Stomach (tissue), 8 donors: ENCODE measurements at regions not wholly inside any gene's neighbourhood (a gene's known extent, or its start where the extent isn't known, plus 50 kb on each side); places are given as distances from the start of the nearest gene placed in this dataset.

Source experiments
- DNase-seq, 2 donors: peaks; one replicate each; pipeline versions ENCODE4 v3.0.0 to v3.0.0-alpha.2; 2013 to 2019
- H3K27ac ChIP-seq, 5 donors: fragments of 200-600 bp in 4 of 5; sonication (generic) in 4 of 5; one replicate each; pipeline ENCODE4 v1.5.1; 2013 to 2019; ENCODE audit warnings: mild to moderate bottlenecking in 1 of 5, moderate library complexity in 1 of 5
- H3K27me3 ChIP-seq, 3 donors: fragments of 200-600 bp; sonication (generic); one replicate each; pipeline ENCODE4 v1.5.1; 2017 to 2019; ENCODE audit warnings: mixed run types in 1 of 3
- H3K36me3 ChIP-seq, 4 donors: fragments of 200-600 bp; sonication (generic); 1 replicate in 3 of 4; 2 replicates in 1 of 4; pipeline ENCODE4 v1.5.1; 2016 to 2019
- H3K4me1 ChIP-seq, 4 donors: fragments of 200-600 bp; sonication (generic); one replicate each; pipeline ENCODE4 v1.5.1; 2016 to 2019
- H3K4me3 ChIP-seq, 4 donors: fragments of 200-600 bp; sonication (generic) in 3 of 4; one replicate each; pipeline ENCODE4 v1.5.1; 2016 to 2019; ENCODE audit warnings: mild to moderate bottlenecking in 1 of 4
- H3K9me3 ChIP-seq, 4 donors: fragments of 200-600 bp; sonication (generic); one replicate each; pipeline ENCODE4 v1.5.1; 2016 to 2019
- CTCF ChIP-seq, 7 experiments: fragments of 450-650 bp in 4 of 7; fragments of 200-600 bp in 3 of 7; sonication (generic) in 3 of 7; IDR thresholded peaks; one replicate each; pipeline ENCODE4 v1.5.1; 2016 to 2019; ENCODE audit warnings: antibody characterized with exemption in 7 of 7, control low read depth in 2 of 7, mild to moderate bottlenecking in 1 of 7
- EP300 ChIP-seq: sonication (generic); formaldehyde crosslinking; IDR thresholded peaks from one replicate; pipeline ENCODE4 v1.6.1; 2017; ENCODE audit warnings: antibody characterized with exemption
- POLR2A ChIP-seq, 4 donors: fragments of 450-650 bp; IDR thresholded peaks; one replicate each; pipeline ENCODE4 v1.6.1; 2016; ENCODE audit warnings: antibody characterized with exemption in 4 of 4, control low read depth in 2 of 4, mild to moderate bottlenecking in 1 of 4, moderate library complexity in 1 of 4
- POLR2AphosphoS5 ChIP-seq, 3 donors: sonication (generic); formaldehyde crosslinking; IDR thresholded peaks; one replicate each; pipeline ENCODE4 v1.6.1; 2016; ENCODE audit warnings: antibody characterized with exemption in 3 of 3
- WGBS, 5 donors: extraction: QIAGEN DNeasy Blood & Tissue Kit in 3 of 5; methylation state at CpG; one replicate each; pipeline versions ENCODE4 v1.1.5 to v1.1.7; 2013 to 2018; 5-methylcytosine and 5-hydroxymethylcytosine counted together
- intact Hi-C: fragments of 100-400 bp; cut with DNase I; formaldehyde crosslinking; loops from one replicate; pipeline ENCODE4 v1.15.1; 2023; ENCODE audit warnings: low total_unique reads
- donor health status: healthy with polysubstance abuse.
- donor health status: Bipolar disorder and iron deficiency.
- donor health status: healthy.

DNA sequence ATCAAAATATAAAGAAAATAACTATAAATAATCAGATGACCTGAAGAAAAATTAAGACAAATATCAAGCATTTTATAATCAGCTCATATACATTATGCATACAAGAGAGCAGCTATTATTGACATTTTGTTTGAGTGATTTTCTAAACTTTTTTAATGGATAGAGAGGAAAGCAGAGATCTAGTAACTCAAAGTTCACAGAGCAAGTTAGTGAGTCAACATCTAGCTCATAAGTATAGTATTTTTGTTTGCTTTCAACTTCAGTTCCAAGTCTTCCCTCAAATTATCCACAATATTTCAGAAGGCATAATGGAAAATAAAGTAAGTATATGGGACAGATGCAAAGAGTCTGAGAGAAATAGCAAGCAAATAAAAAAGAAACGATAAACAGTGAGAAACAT, 470.1 kb upstream of the ALCAM start:
- Histone ChIP-seq H3K4me1 (no peaks in the 10 kb centered on the region), H3K9me3 (no peaks in the 10 kb centered on the region), H3K27me3 (no peaks in the 10 kb centered on the region), H3K27ac (no peak overlapping the region), H3K36me3 (no peaks in the 10 kb centered on the region), H3K4me3 (no peak overlapping the region)
- 76 to 97% (median 91%) methylated on average over 1 of the region's 1 CpG for WGBS, 5 donors
- TF ChIP-seq CTCF (IDR thresholded peaks at IDR 0.05) (no peak), POLR2A (IDR thresholded peaks at IDR 0.05) (no peak), EP300 (no peak), POLR2AphosphoS5 (IDR thresholded peaks at IDR 0.05) (no peak)
- no peak for DNase-seq
- intact Hi-C loops, result no loop called here

GRCh38 chr3:104901396-104901795, 465.3 kb upstream of the ALCAM start:
- H3K4me1 ChIP-seq, result no peaks in the 10 kb centered on the region
- peaks cover 0 to 15% (median 7%) of the 10 kb centered on the region in 4 donors for H3K9me3 ChIP-seq
- DNase-seq, result no peak
- no peaks in the 10 kb centered on the region for H3K27me3 ChIP-seq
- intact Hi-C loops, result no loop called here
- H3K36me3 ChIP-seq, result no peaks in the 10 kb centered on the region
- WGBS, 5 donors, result 75 to 83% (median 79%) methylated on average over 3 of the region's 3 CpGs
- H3K4me3 ChIP-seq, result no peak overlapping the region
- TF ChIP-seq CTCF (IDR thresholded peaks at IDR 0.05) (no peak), POLR2A (IDR thresholded peaks at IDR 0.05) (no peak), POLR2AphosphoS5 (IDR thresholded peaks at IDR 0.05) (no peak), EP300 (no peak)
- no peak overlapping the region for H3K27ac ChIP-seq

DNA sequence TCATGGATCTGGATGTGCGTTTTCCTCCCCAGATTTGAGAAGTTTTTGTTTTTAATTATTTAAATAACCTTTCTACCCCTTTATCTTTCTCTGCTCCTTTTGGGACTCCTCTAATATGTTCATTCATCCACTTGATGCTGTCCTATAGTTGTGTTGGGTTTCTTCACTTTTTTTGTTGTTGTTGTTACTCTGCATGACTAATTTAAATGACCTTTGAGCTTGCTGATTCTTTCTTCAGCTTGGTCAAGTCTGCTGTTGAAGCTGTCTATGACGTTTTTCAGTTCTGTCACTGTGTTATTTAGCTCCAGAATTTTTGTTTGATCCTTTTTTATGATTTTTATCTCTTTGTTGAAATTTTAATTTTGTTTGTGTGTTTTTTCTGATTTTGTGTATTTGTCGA, 463.6 kb upstream of the ALCAM start:
- no peaks in the 10 kb centered on the region for H3K36me3 ChIP-seq
- WGBS, 5 donors, result 52 to 82% (median 54%) methylated on average over 2 to 3 of the region's 3 CpGs
- peaks cover 0 to 15% (median 7%) of the 10 kb centered on the region in 4 donors for H3K9me3 ChIP-seq
- H3K4me3 ChIP-seq, result no peak overlapping the region
- no peak overlapping the region for H3K27ac ChIP-seq
- TF ChIP-seq EP300 (no peak), CTCF (IDR thresholded peaks at IDR 0.05) (no peak)
- intact Hi-C loops, result no loop called here
- H3K4me1 ChIP-seq, result no peaks in the 10 kb centered on the region
- no peak for DNase-seq
- H3K27me3 ChIP-seq, result no peaks in the 10 kb centered on the region

GRCh38 chr3:104906001-104906639, 460.6 kb upstream of the ALCAM start:
- Histone ChIP-seq H3K27ac (no peak overlapping the region), H3K27me3 (no peaks in the 10 kb centered on the region), H3K36me3 (no peaks in the 10 kb centered on the region), H3K4me1 (peaks cover 0 to 3% (median 0%) of the 10 kb centered on the region in 4 donors), H3K4me3 (no peak overlapping the region), H3K9me3 (peaks cover 0 to 15% (median 7%) of the 10 kb centered on the region in 4 donors)
- DNase-seq, result no peak
- 86 to 93% (median 90%) methylated on average over 10 to 17 of the region's 17 CpGs for WGBS, 5 donors
- TF ChIP-seq CTCF (IDR thresholded peaks at IDR 0.05) (no peak), POLR2A (IDR thresholded peaks at IDR 0.05) (no peak), EP300 (no peak), POLR2AphosphoS5 (IDR thresholded peaks at IDR 0.05) (no peak)
- intact Hi-C loops, result no loop called here
